ENCODE measurements at regions not wholly inside any gene's neighbourhood (a gene's known extent, or its start where the extent isn't known, plus 50 kb on each side); places are given as distances from the start of the nearest gene placed in this dataset.

DNA sequence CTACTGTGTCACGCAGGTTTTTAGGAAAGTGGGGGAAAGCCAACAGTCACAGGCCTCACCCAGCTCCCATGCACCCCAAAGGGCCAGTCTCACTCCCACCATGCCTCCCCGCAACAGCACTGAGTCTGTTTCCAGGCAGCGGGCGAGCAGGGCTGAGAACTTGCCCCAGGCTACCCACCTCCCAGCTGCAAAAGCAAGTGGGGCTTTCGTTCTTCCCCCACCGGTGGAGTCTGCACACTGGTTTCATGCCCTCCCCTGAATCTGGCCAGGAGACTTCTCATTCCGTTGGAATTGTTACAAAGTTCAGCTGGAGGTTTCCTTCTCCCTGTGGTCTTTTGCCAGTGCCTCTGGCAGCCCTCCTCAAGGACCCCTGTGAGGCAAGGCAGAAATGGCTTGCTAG is 53.6 kb upstream of the KCNJ15 start:
- DNase-seq: no peak

DNA sequence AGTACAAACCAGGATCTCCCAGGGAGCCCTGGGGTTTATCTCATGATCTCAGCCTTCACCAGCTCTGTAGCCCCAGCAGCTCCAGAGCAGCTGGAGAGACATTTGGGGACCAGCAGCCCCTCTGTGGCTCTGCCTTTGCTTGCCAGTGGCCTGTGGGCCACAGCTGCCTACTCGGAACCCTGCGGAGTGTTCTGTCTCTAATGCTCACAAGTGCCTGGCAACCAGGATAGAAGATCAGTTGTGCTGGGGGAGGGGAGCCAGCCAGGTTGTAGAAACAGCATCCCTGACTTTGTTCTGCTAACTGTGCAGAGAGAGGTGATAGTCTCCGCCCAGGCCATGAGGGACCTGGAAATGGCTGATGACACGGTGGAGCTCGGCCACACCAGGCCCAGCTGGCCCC is 50.9 kb upstream of the KCNJ15 start:
- DNase-seq: no peak

DNA sequence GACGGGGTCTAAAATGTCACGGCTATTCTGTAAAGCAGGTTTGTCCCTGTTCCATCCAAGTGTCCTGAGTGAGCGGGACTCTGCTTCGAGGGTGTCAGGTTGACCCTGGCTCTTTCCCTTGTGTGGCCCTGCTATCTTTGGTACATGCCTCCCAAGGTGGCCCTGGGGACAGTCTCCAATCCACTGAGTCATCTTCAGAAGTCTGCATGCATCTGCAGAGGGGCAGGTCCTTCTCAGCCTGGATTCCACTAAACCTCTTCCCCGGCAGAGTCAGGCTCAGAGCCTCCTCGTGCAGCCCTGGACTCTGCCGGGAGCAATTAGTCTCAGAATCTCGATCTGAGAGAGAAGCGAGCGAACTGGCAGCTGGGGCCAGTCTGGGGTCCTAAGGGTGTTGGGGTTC is 50.1 kb upstream of the KCNJ15 start:
- DNase-seq: no peak
